ENCODE measurements at regions not wholly inside any gene's neighbourhood (a gene's known extent, or its start where the extent isn't known, plus 50 kb on each side); places are given as distances from the start of the nearest gene placed in this dataset.
A peak's percentile ranks its signal among the peaks of the same experiment; 100 is the strongest.
"Not testable (repeated sequence)": the region's sequence is repeated elsewhere in the genome, so short reads cannot be mapped to it uniquely, and the experiment has no call there.

DNA sequence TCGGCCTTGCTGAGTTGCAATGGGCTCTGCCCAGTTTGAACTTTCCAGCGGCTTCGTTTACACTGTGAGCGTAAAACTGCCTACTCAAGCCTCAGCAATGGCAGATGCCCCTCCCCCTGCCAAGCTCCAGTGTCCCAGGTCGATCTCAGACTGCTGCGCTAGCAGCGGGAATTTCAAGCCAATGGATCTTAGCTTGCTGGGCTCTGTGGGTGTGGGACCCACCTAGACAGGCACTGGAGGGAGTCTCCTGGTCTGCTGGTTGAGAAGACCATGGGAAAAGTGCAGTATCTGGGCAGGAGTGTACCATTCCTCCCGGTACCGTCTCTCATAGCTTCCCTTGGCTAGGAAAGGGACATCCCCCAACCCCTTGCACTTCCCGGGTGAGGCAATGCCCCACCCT is 88.2 kb downstream of the KLHL28 start:
- in situ Hi-C loops (cut with HindIII; ENCODE audit: low pct_unique_long_range_greater_than_20kb, low sequenced_read_pairs): no loop called here
- TF ChIP-seq JUND (IDR thresholded peaks at IDR 0.05; ENCODE audit: low read depth): no peak
- peak in 1 of 2 experiments; percentile 33 for DNase-seq (ENCODE audit: low read depth in 1 of 2, low spot score in 1 of 2)

DNA sequence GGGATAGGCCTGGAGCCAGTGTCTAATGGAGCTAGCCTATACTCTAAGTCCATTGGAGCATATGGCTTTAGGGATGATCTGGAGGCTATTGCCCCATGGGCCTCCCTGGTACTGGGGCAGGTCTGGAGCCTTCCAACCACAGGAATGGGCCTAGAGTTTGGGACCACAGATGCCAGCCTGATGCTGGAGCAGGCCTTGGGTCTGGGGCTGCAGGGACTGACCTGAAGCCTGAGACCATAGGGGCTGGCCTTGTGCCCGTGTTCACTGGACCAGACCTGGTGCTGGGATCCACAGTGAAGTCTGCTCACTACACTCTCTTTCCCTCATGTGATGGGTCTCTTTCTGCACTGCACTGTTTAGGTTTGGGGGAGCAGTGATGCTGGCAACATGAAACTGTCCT is 95.0 kb downstream of the KLHL28 start:
- TF ChIP-seq JUND (IDR thresholded peaks at IDR 0.05; ENCODE audit: low read depth): no peak
- in situ Hi-C loops (cut with HindIII; ENCODE audit: low pct_unique_long_range_greater_than_20kb, low sequenced_read_pairs): no loop called here
- no peak for DNase-seq (ENCODE audit: low read depth in 1 of 2, low spot score in 1 of 2)

- TF ChIP-seq JUND (IDR thresholded peaks at IDR 0.05; ENCODE audit: low read depth): no peak
- in situ Hi-C loops (cut with HindIII; ENCODE audit: low pct_unique_long_range_greater_than_20kb, low sequenced_read_pairs): no loop called here
- no peak for DNase-seq (ENCODE audit: low read depth in 1 of 2, low spot score in 1 of 2)
These were observed 95.4 kb downstream of the KLHL28 start for GRCh38 chr14:44866322-44866721.

DNA sequence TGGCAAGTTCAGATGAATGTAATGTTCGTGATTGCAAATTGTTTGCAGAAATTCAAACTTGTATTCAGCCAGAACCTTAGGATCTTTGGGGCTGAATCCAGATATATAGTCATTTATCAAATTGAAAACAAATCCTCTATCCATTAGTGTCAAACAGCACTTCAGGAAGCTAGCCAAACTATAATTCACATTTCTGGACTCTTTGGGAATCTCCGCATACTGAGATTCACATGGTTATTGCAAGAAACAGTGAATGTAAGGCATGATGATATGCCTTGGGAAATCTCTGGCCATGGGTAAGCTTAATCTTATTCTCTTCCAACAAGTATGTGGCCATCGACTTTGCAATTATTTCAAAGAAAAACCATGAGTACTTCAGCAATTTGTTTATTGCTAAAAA is 98.5 kb downstream of the KLHL28 start:
- TF ChIP-seq JUND (IDR thresholded peaks at IDR 0.05; ENCODE audit: low read depth): no peak

DNA sequence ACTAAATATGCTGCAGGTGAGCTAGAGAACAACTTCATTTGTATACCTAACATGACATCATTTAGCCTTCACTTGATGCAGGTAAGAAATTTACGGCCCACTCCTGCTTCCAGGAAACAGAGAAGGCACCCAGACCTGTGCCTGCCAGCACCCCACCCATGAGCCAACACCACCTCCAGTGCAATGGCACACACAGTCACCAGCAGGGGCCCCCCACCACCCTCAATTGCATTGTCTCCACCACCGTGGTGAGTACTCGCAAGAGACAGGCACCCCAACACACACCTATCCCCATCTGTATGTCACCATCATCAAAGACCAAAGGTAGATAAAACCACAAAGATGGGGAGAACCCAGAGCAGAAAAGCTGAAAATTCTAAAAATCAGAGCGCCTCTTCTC is 107.6 kb downstream of the KLHL28 start:
- no peak for TF ChIP-seq JUND (IDR thresholded peaks at IDR 0.05; ENCODE audit: low read depth)
- DNase-seq (ENCODE audit: low read depth in 1 of 2, low spot score in 1 of 2): no peak
- in situ Hi-C loops (cut with HindIII; ENCODE audit: low pct_unique_long_range_greater_than_20kb, low sequenced_read_pairs): no loop called here

More for the DNA sequence above, 98.5 kb downstream of the KLHL28 start:
- in situ Hi-C loops (cut with HindIII; ENCODE audit: low pct_unique_long_range_greater_than_20kb, low sequenced_read_pairs): no loop called here
- no peak for DNase-seq (ENCODE audit: low read depth in 1 of 2, low spot score in 1 of 2)

DNA sequence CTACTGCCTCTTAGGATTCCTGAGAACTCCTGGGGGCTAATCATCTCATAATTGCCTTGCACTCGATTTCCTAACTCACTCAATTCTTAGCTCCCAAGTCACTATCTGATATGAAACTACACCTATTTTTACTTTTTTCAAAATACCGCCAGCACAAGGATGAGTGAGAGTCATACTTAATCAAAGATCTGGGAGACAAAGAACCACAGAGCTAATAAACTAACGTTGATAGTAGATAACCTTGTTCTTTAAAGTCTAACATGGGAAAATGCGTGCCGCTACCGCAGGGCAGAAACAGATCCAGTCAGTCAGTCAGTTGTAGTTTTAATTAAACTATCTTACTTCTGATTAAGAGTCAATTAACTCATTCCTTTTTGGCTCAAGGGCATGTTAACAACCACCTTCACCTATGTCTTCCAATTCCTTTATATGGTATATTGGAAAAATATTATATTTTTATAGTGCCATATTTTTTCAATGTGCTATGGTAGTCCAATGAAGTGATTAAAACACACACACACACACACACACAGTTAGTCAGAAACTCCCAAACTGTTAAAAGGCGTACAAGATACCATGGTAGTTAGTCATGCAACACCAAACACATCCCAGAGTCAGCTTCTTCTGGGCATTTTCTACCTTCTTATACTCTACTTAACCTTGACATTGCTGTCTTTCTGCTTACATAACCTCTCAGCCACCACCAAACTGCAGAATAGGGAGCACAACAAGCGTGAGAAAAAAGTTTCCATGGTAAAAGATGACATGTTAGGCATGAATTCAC is 114.0 kb downstream of the KLHL28 start:
- in situ Hi-C loops (cut with HindIII; ENCODE audit: low pct_unique_long_range_greater_than_20kb, low sequenced_read_pairs): no loop called here
- no peak for TF ChIP-seq JUND (IDR thresholded peaks at IDR 0.05; ENCODE audit: low read depth)
- no peak for DNase-seq (ENCODE audit: low read depth in 1 of 2, low spot score in 1 of 2)

DNA sequence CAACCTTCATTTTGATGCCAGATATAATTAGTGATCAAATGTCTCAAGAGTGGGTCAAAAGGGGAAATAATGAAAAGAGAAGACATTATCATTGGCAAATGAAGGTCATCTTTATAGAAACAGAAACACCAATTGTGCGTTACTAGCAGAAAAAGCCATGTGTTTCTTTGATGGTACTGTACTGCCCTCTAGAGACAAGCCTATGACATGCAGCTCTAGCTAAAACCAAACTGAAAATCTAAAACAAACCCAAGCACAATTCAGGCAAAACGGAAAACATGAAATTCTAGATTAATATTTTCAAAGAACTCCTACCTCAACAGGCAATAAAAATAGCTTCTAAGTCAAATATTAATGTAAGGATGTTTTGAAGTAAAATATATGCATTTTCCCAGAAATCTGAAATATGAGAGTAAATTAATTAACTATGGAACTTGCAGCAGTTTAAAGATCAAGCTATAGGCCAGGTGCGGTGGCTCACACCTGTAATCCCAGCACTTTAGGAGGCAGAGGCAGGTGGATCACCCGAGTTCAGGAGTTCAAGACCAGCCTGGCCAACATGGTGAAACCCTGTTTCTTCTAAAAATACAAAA is 115.4 kb downstream of the KLHL28 start:
- peak; percentile 50 to 74 for DNase-seq (ENCODE audit: low read depth in 1 of 2, low spot score in 1 of 2)
- TF ChIP-seq JUND (IDR thresholded peaks at IDR 0.05; ENCODE audit: low read depth): no peak
- in situ Hi-C loops (cut with HindIII; ENCODE audit: low pct_unique_long_range_greater_than_20kb, low sequenced_read_pairs): no loop called here

GRCh38 chr14:44835928-44836327 is 125.8 kb downstream of the KLHL28 start:
- in situ Hi-C loops (cut with HindIII; ENCODE audit: low pct_unique_long_range_greater_than_20kb, low sequenced_read_pairs); DNase-seq (ENCODE audit: low read depth in 1 of 2, low spot score in 1 of 2): not testable (repeated sequence)

GRCh38 chr14:44833376-44834060 is 128.2 kb downstream of the KLHL28 start:
- no peak for DNase-seq (ENCODE audit: low read depth in 1 of 2, low spot score in 1 of 2)
- TF ChIP-seq JUND (IDR thresholded peaks at IDR 0.05; ENCODE audit: low read depth): no peak
- in situ Hi-C loops (cut with HindIII; ENCODE audit: low pct_unique_long_range_greater_than_20kb, low sequenced_read_pairs): no loop called here

GRCh38 chr14:44830371-44830770 is 131.4 kb downstream of the KLHL28 start:
- no peak for TF ChIP-seq JUND (IDR thresholded peaks at IDR 0.05; ENCODE audit: low read depth)
- no peak for DNase-seq (ENCODE audit: low read depth in 1 of 2, low spot score in 1 of 2)
- in situ Hi-C loops (cut with HindIII; ENCODE audit: low pct_unique_long_range_greater_than_20kb, low sequenced_read_pairs): no loop called here

GRCh38 chr14:44829021-44829420 is 132.7 kb downstream of the KLHL28 start:
- DNase-seq (ENCODE audit: low read depth in 1 of 2, low spot score in 1 of 2): no peak
- TF ChIP-seq JUND (IDR thresholded peaks at IDR 0.05; ENCODE audit: low read depth): no peak
- in situ Hi-C loops (cut with HindIII; ENCODE audit: low pct_unique_long_range_greater_than_20kb, low sequenced_read_pairs): no loop called here

DNA sequence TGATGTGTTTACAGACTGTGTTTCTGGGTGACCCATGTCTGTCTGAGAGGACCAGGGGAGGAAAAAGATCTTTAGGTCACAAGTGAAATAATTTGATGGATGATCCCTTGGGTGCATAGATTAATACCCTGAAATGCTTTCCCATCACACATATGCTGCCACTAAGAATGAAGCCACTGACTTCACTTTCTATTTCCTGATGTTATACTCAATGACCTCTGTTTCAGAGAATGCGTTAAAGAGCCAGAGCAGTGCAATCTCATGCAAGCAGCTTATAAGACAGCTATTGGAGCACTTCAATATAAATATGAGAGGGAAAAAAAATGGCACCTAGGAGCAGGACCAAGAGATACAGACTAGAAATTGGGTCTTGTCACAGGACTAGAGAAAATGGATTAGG is 133.7 kb downstream of the KLHL28 start:
- in situ Hi-C loops (cut with HindIII; ENCODE audit: low pct_unique_long_range_greater_than_20kb, low sequenced_read_pairs): no loop called here
- DNase-seq (ENCODE audit: low read depth in 1 of 2, low spot score in 1 of 2): no peak
- no peak for TF ChIP-seq JUND (IDR thresholded peaks at IDR 0.05; ENCODE audit: low read depth)

All from T47D (cell line).